Neural cell (in vitro differentiated cells): ENCODE measurements at regions not wholly inside any gene's neighbourhood (a gene's known extent, or its start where the extent isn't known, plus 50 kb on each side); places are given as distances from the start of the nearest gene placed in this dataset.

Experiments
- TAF1 ChIP-seq: IDR thresholded peaks from 2 replicates; pipeline ENCODE4 v1.6.1; 2012; ENCODE audit warnings: low read depth
- TF ChIP-seq, protein P1 (sequence below): fragments of 450-650 bp; IDR thresholded peaks from 2 replicates; pipeline ENCODE4 v1.5.1; 2014; ENCODE audit warnings: antibody characterized with exemption, mild to moderate bottlenecking, moderate library complexity; ENCODE audit not compliant: poor library complexity, severe bottlenecking
- TF ChIP-seq, protein P2 (sequence below): IDR thresholded peaks from 2 replicates; pipeline ENCODE4 v1.6.1; 2012; ENCODE audit warnings: borderline replicate concordance

DNA sequence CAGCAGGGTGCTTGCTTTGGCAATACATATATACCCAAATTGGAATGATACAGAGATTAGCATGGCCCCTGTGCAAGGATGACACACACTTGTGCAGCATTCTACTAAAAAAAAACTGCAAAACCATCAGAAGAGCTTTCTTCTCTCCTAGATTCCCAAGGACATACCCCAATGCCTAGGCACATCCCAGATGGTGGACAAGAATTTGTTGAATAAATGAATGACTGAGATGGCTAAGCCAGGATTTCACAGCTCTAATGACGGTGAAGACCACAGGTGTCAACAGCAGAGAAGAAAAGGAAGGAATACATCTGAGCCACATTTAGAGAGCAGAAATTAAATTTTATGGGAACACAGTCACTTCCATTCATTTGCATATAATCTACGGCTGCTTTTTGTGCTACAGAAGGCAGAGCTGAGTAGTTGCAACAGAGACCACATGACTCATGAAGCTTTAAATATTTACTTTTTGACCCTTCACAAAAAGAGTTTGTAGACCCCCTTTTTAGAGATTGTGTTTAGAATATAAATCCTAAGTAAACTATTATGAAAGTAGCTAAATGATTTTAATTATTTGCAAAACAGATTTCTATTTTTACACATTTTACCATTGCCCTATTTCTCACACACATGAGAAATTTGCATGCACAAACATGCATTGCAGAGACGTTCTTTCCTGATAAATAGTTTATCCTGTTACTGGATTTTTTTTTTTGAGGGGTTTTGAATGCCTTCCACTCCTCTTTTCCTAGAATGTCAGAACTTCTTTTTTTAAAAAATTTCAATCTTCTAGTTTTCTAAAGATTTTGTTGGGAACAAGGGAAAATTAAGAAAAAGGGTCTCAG is 119.0 kb downstream of the PMAIP1 start:
- TF ChIP-seq, protein P1, sequence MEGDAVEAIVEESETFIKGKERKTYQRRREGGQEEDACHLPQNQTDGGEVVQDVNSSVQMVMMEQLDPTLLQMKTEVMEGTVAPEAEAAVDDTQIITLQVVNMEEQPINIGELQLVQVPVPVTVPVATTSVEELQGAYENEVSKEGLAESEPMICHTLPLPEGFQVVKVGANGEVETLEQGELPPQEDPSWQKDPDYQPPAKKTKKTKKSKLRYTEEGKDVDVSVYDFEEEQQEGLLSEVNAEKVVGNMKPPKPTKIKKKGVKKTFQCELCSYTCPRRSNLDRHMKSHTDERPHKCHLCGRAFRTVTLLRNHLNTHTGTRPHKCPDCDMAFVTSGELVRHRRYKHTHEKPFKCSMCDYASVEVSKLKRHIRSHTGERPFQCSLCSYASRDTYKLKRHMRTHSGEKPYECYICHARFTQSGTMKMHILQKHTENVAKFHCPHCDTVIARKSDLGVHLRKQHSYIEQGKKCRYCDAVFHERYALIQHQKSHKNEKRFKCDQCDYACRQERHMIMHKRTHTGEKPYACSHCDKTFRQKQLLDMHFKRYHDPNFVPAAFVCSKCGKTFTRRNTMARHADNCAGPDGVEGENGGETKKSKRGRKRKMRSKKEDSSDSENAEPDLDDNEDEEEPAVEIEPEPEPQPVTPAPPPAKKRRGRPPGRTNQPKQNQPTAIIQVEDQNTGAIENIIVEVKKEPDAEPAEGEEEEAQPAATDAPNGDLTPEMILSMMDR, result no peak
- TF ChIP-seq, protein P2, sequence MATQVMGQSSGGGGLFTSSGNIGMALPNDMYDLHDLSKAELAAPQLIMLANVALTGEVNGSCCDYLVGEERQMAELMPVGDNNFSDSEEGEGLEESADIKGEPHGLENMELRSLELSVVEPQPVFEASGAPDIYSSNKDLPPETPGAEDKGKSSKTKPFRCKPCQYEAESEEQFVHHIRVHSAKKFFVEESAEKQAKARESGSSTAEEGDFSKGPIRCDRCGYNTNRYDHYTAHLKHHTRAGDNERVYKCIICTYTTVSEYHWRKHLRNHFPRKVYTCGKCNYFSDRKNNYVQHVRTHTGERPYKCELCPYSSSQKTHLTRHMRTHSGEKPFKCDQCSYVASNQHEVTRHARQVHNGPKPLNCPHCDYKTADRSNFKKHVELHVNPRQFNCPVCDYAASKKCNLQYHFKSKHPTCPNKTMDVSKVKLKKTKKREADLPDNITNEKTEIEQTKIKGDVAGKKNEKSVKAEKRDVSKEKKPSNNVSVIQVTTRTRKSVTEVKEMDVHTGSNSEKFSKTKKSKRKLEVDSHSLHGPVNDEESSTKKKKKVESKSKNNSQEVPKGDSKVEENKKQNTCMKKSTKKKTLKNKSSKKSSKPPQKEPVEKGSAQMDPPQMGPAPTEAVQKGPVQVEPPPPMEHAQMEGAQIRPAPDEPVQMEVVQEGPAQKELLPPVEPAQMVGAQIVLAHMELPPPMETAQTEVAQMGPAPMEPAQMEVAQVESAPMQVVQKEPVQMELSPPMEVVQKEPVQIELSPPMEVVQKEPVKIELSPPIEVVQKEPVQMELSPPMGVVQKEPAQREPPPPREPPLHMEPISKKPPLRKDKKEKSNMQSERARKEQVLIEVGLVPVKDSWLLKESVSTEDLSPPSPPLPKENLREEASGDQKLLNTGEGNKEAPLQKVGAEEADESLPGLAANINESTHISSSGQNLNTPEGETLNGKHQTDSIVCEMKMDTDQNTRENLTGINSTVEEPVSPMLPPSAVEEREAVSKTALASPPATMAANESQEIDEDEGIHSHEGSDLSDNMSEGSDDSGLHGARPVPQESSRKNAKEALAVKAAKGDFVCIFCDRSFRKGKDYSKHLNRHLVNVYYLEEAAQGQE, result no peak
- TF ChIP-seq TAF1, result no peak
